Activated naive CD8-positive, alpha-beta T cell treated with anti-CD3 and anti-CD28 coated beads, Interleukin-2, amount 50 U/mL, for 16 hours (primary cell): ENCODE measurements at regions not wholly inside any gene's neighbourhood (a gene's known extent, or its start where the extent isn't known, plus 50 kb on each side); places are given as distances from the start of the nearest gene placed in this dataset.

Experiments used
- DNase-seq: peaks from one replicate; pipeline ENCODE4 v3.0.0-alpha.2; 2020; ENCODE audit warnings: low read depth, low spot score

DNA sequence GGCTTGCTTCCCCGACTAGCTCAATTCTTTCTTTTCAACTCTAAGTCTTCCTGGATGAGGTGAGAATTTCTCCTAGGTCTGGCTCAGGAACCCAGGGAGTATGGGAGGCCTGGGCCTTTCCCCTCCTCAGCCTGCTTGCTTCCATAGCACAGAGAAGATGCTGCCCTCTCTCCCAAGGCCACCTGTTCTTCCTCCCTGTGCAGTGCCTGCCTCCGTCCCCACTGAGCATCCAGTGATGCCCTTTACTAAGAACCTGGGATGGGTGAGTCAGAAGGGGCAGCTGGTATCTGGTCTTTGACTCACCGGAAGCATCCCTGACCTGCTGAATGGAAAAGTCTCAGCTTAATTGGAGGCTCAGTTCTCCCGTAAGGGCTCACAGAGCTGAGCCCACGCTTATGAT lies 607.9 kb downstream of the BUD13 start:
- DNase-seq, result no peak

- DNase-seq, result no peak
Measured at GRCh38 chr11:116162886-116163230, 609.9 kb downstream of the BUD13 start.

DNA sequence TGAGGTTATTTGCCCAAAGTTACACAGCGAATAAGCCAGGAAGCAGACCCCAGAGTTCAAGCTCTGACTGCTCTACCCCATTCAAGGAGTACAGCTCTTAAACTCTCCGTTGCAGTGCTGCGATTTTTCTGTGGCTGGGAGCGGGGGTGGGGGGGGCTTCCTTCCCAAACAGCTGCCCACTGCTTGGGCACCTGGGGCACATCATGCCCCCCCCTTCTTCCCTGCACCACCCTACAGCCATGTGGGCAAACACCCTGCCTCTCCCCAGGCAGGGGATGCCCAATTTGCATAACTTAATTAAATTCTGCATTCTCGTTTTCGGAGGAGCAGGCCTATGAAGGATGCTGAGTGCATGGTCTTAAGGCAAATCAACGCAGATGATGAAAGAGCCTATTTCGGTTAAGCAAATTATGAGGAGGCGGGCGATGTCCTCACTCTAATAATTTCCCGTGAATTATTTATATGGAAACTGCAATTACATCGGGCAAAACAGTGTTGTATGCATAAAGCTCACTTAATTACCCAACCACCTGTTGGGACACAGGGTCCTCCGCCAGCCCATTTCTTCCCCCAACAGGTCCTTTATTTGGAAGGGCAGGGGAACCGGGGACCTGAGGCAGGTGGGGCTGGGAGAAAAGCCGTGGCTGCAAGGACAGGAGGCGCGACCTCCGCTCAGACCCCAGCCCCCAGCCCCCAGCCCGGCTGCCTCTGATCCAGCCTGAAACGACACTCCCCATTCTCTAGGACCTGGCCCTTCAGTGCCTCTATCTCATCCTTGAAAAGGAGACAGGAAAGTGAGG lies 610.5 kb downstream of the BUD13 start:
- no peak for DNase-seq

DNA sequence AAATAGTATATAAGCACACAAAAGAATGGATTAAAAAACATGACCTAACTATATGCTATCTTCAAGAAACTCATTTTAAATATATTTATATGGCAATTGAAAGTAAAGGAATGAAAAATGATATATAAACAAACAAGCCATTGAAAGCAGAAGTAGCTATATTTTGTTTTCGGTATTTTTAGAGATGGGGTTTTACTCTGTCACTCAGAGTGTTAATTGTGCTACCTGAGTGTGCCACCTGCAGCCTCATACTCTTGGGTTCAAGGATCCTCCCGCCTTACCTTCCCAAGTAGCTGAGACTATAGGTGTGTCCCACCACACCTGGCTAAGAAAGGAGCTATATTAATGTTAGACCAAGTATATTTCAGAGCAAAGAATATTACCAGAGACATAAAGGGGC lies 624.1 kb downstream of the BUD13 start:
- DNase-seq, result no peak

DNA sequence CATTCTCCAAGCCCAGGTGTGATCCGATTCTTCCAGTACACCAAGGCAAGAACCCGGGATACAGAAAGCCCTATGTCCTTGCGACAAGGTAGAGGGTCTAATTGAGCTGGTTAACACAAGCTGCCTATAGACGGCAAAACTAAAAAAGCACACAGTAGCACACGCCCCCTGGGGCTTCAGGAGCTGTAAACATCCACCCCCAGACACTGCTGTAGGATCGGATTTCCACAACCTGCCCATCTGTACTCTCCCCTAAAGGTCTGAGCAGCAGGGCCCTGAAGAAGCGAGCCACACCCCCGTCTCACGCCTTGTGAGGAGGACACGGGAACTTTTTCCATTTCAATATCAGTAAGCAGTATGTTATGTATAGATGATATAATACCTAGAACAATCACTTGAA lies 624.7 kb downstream of the BUD13 start:
- no peak for DNase-seq

GRCh38 chr11:116145187-116145865 lies 627.5 kb downstream of the BUD13 start:
- no peak for DNase-seq

- DNase-seq, result no peak
Measured at GRCh38 chr11:116144387-116144958, 628.3 kb downstream of the BUD13 start.

- DNase-seq, result no peak
Measured at GRCh38 chr11:116138280-116138679, 634.1 kb upstream of the CADM1 start.

DNA sequence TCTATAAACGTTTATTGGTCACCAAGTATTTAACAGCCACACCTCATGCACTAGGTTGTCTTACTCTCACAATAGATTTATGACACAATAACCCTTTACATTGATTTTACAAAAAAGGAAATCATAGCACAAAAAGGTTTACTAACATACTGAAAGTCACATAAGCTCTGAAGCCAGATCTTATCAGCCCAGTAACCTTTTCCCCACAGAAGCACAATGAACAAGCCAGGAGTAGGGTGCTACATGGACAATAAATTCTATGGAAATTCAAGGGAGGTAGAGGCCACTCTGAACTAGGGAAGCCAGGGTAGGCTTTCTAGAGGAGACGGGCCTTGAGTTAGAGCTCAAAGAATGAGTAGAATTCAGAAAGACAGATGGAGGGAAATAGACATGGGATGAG lies 633.5 kb upstream of the CADM1 start:
- no peak for DNase-seq

DNA sequence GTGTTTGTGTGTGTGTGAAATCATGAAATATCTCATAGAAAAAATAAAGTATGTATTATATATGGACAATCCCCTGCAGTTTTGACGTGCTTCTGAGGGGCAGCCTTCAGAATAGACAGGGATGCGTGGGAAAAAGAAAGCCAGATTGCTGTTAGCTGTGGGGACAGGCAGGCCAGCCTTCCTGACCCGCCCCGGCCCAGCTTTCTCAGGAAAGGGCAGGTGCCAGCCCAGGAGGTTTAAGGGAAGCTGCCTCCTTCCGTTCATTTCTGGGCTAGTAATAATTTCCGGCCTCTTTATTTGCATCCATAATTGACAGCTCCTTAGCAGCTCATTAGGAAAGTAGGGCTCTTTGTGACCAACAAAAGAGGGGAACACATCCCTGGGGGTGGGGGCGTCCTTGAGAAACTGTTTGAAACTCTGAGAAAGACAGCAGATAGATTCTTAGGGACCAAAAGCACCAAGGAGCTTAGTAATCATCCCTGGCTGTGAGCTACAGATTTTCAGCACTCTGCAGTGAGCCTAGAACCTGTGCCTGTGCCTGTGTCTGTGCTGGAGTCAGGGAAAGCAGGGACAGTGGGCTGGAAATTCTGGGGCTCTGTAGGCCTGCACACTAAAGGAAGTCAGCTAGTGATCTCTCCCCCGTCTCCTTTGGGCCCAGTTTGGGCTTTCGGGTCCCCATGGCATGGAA lies 632.9 kb upstream of the CADM1 start:
- DNase-seq, result no peak

GRCh38 chr11:116135891-116136290 lies 631.7 kb upstream of the CADM1 start:
- DNase-seq, result no peak

DNA sequence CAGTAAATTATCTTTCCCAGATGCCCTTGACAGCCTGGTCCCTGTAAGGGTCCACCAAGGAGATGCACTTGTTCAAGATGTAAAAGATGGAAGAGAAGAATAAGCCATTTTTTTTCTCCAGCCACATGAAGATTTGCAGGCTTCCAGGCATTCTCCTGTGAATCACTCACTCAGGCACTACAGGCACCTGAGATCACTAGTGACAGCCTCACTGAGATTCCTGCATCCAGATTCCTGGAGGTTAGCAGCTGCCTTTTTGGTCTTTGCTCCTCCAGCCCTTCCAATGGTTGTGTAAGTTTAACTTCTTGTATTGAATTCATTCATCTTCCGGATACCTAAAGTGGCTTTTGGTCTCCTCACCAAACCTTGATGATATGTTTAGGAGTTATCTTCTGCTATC lies 630.2 kb upstream of the CADM1 start:
- no peak for DNase-seq

DNA sequence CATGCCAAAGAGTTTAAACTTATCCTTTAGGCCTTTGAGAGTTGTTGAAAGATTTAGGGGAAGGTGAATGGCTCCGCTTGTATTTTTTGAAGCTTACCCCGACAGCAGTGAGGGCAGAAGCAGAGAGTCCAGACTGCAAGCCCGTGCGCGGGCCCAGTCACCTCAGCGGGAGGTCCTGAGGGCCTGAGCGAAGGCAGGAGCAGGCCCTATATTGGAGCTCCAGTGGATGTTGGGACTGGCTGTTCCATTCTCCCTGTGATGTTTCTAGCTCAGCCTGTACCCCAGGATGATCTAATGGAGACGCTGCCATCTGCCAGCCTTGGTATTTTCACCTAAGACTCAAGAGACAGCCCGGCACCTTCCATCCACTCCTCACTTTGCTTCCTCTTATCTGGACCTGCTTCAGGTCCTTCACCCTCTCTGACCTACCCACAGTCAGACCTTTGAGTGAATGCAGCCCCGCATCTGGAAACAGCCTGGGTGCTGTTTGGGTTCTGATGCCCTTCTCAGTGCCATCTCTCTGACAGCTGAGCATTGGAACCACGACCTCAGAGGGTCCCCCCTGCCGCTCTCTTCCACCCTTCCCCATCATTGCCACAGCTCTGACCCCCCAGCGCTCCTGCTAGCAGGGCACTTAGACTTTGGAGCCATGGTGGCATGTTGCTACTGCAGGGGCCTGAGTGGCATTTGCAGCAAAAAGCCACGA lies 628.2 kb upstream of the CADM1 start:
- DNase-seq, result no peak

DNA sequence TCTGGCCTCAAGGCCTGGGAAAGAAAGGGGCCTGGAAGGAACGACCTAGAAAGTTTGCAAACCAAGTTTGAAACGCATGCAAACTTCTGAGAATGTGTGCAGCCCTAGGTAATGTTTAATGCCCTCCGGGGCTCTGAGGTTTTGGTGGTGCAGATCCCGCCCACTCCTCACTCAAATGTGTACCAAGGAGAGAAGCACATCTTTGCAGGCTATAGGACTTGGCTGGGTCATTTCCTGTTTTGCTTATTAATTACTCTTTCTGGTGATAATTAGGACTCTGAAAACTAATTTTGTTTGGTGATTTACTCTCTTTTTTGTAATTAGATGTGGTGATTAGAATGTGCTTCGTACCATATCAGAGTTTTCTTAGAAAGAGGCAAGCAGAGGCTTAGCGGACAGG lies 625.9 kb upstream of the CADM1 start:
- DNase-seq, result no peak

- no peak for DNase-seq
Measured at GRCh38 chr11:116129456-116129855, 625.2 kb upstream of the CADM1 start.

DNA sequence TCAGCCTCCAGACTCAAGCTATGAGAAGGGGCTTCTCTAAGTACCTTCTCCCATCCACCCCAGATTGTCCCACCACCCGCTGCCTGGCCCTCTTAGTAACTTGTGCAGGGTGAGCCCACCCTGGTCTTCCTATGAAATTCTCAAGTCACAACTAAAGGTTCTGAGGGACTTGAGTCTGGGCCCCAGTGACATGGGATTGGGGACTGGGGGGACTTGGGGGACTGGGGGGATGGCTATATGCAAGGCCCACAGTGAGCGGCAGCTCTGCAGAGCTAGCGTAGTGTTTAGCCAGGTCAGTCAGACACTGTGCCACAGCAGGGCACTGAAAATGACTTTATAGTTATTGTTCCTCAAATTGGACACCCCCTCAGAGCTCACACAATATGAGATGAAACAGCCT lies 622.3 kb upstream of the CADM1 start:
- DNase-seq, result no peak

- DNase-seq, result no peak
Measured at GRCh38 chr11:116124922-116125714, 620.9 kb upstream of the CADM1 start.

- DNase-seq, result no peak
Measured at GRCh38 chr11:116123739-116124138, 619.5 kb upstream of the CADM1 start.

DNA sequence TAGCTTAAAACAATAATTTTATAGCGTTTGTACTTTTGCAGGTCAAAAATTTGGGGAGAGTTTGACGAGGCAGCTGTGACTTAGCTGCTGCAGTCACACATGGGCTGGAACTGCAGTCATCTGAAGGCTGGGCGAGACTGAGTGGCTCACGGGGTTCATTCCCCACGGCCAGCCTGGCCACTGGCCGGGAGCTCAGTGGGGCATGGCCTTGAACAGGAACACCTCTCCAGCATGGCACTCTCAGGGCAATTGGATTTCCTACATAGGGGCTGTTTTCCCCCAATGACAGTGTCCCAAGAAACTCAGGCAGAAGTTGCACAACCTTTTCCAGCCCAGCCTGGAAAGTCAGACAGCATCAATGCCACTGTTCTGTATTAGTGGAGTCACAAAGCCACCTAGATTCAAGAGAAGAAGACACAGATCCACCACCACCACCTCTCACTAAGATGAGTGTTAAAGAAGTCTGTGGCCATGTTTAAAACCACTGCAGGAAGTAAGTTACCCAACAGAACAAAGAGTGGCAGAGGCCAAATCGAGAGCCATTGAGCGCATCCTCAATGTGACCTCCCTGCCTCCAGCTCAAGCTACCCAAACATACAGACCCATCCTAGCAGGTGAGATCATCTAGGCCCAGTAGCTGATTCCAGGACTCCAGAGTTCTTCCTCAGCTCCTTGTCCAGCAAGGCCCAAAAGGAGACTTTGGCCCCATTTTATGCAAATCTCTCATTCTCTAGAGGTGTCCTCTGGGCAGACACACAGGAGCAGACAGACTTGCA lies 618.7 kb upstream of the CADM1 start:
- DNase-seq, result no peak

DNA sequence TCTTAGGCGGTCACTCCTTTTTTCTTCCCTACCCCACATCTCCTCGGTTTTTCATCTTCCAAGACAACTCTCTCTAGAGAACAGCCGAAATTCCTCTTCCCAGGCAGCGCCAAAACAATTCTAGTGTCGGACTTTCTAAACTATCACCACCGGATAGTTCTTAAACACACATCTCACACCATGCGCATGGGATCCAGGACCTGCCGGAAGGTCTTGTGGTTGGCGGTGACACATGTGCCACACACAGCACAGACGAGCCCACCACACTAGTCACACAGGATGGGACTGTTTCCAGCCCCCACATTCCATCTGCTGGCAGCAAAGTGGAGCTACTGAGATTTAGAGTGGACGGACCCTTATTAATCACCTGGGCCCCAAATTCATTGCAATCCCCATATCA lies 614.9 kb upstream of the CADM1 start:
- no peak for DNase-seq
